IMR-90 (cell line): ENCODE measurements at regions not wholly inside any gene's neighbourhood (a gene's known extent, or its start where the extent isn't known, plus 50 kb on each side); places are given as distances from the start of the nearest gene placed in this dataset.

Experiments used
- ATAC-seq: fragments of 200-7000 bp; cut with Tn5 transposase; 2 replicates; pipeline ENCODE4 v1.9.1; 2020; ENCODE audit warnings: low read depth, mild to moderate bottlenecking, moderate library complexity
- BruUV-seq: library from RNA; stranded (reverse); fragments of 400-500 nt; replicated peaks from 2 replicates; lab custom pipeline; 2021; lab: Mats Ljungman, UMichigan
- CTCF ChIA-PET: fragments of 300-600 bp; formaldehyde crosslinking; extraction: SDS; loops from one replicate; lab custom pipeline; 2021; ENCODE audit warnings: antibody characterized with exemption; lab: Yijun Ruan, JAX
- POLR2A ChIA-PET: fragments of 300-600 bp; sonication (Branson Sonifier 250); formaldehyde crosslinking; loops from one replicate; lab custom pipeline; 2022; ENCODE audit warnings: antibody characterized with exemption; ENCODE audit not compliant: unreplicated experiment; lab: Charles Lee
- DNase-seq: peaks from one replicate; pipeline ENCODE4 v3.0.0; 2013
- H2AFZ ChIP-seq: replicated peaks from 2 replicates; pipeline ENCODE3; 2013; ENCODE audit warnings: low read length, mild to moderate bottlenecking; ENCODE audit not compliant: poor library complexity
- H2AK5ac ChIP-seq: 2 replicates; pipeline ENCODE4 v1.6.1; 2013; ENCODE audit warnings: low read depth, low read length, inconsistent platforms
- H2AK9ac ChIP-seq: replicated peaks from 2 replicates; pipeline ENCODE3; 2013; ENCODE audit warnings: mild to moderate bottlenecking, low read depth, low read length, moderate library complexity; ENCODE audit not compliant: poor library complexity
- H2BK120ac ChIP-seq: 2 replicates; pipeline ENCODE4 v1.6.1; 2013; ENCODE audit warnings: low read depth, low read length, inconsistent platforms
- H2BK15ac ChIP-seq: 3 replicates; pipeline ENCODE4 v1.6.1; 2013; ENCODE audit warnings: low read depth, low read length, inconsistent platforms
- H2BK20ac ChIP-seq: 2 replicates; pipeline ENCODE4 v1.6.1; 2013; ENCODE audit warnings: low read depth, mild to moderate bottlenecking, inconsistent platforms, low read length, moderate library complexity
- H2BK5ac ChIP-seq: 2 replicates; pipeline ENCODE4 v1.6.1; 2013; ENCODE audit warnings: mild to moderate bottlenecking, low read depth, low read length, inconsistent platforms; ENCODE audit not compliant: poor library complexity, severe bottlenecking
- H3K14ac ChIP-seq: replicated peaks from 2 replicates; pipeline ENCODE4 v1.6.1; 2013; ENCODE audit warnings: low read depth, low read length, inconsistent platforms
- H3K18ac ChIP-seq: 2 replicates; pipeline ENCODE4 v1.6.1; 2013; ENCODE audit warnings: low read depth, low read length, control low read depth
- H3K23ac ChIP-seq: 2 replicates; pipeline ENCODE4 v1.6.1; 2013; ENCODE audit warnings: low read depth, low read length, inconsistent platforms
- H3K27ac ChIP-seq: 2 replicates; pipeline ENCODE4 v1.5.1; 2013; ENCODE audit warnings: mild to moderate bottlenecking, control low read depth, low read length; ENCODE audit not compliant: insufficient read depth
- H3K27me3 ChIP-seq: 2 replicates; pipeline ENCODE4 v1.6.1; 2013; ENCODE audit warnings: low read length; ENCODE audit not compliant: control insufficient read depth, insufficient read depth
- H3K36me3 ChIP-seq: 2 replicates; pipeline ENCODE4 v1.6.1; 2013; ENCODE audit warnings: low read length, mixed read lengths; ENCODE audit not compliant: control insufficient read depth, insufficient read depth
- H3K4ac ChIP-seq: 2 replicates; pipeline ENCODE4 v1.6.1; 2013; ENCODE audit warnings: low read depth, low read length, inconsistent platforms
- H3K4me1 ChIP-seq: 2 replicates; pipeline ENCODE4 v1.6.1; 2013; ENCODE audit warnings: low read length, mixed read lengths; ENCODE audit not compliant: control insufficient read depth, insufficient read depth
- H3K4me2 ChIP-seq: 2 replicates; pipeline ENCODE4 v1.6.1; 2013; ENCODE audit warnings: low read depth, mild to moderate bottlenecking, control low read depth, low read length, moderate library complexity
- H3K4me3 ChIP-seq: 2 replicates; pipeline ENCODE4 v1.5.1; 2013; ENCODE audit warnings: low read depth, mild to moderate bottlenecking, control low read depth, low read length, moderate library complexity; ENCODE audit not compliant: insufficient read depth
- H3K56ac ChIP-seq: 2 replicates; pipeline ENCODE4 v1.6.1; 2013; ENCODE audit warnings: low read length, inconsistent platforms; ENCODE audit not compliant: insufficient read depth; ENCODE audit errors: extremely low read depth
- H3K79me1 ChIP-seq, 2 experiments: 2 replicates each; pipeline ENCODE4 v1.6.1; 2013; ENCODE audit warnings: low read length in 2 of 2, inconsistent platforms in 1 of 2, low read depth in 1 of 2
- H3K9ac ChIP-seq: 2 replicates; pipeline ENCODE4 v1.6.1; 2013; ENCODE audit warnings: low read depth, low read length, control low read depth
- H3K9me1 ChIP-seq: 2 replicates; pipeline ENCODE4 v1.6.1; 2013; ENCODE audit warnings: low read length, inconsistent platforms; ENCODE audit not compliant: insufficient read depth
- H3K9me3 ChIP-seq: 2 replicates; pipeline ENCODE4 v1.6.1; 2013; ENCODE audit warnings: low read length; ENCODE audit not compliant: control insufficient read depth, insufficient read depth
- H4K20me1 ChIP-seq: 2 replicates; pipeline ENCODE4 v1.6.1; 2013; ENCODE audit warnings: low read length, inconsistent platforms; ENCODE audit not compliant: insufficient read depth
- H4K5ac ChIP-seq: 2 replicates; pipeline ENCODE4 v1.6.1; 2013; ENCODE audit warnings: mild to moderate bottlenecking, low read depth, low read length, control low read depth
- H4K8ac ChIP-seq, 2 experiments: 2 replicates each; pipeline ENCODE4 v1.6.1; 2013; ENCODE audit warnings: low read depth in 2 of 2, low read length in 2 of 2, control low read depth in 1 of 2, inconsistent platforms in 1 of 2
- H4K91ac ChIP-seq: 2 replicates; pipeline ENCODE4 v1.6.1; 2013; ENCODE audit warnings: low read depth, low read length, inconsistent platforms; ENCODE audit not compliant: insufficient read depth
- BHLHE40 ChIP-seq: fragments of 150-350 bp; IDR thresholded peaks from 2 replicates; pipeline ENCODE4 v1.6.1; 2016; ENCODE audit warnings: mild to moderate bottlenecking, low read depth, low read length
- CEBPB ChIP-seq: IDR thresholded peaks from 2 replicates; pipeline ENCODE4 v1.6.1; 2012; ENCODE audit warnings: low read depth, low read length, improper control_type of control experiment
- CHD1 ChIP-seq: IDR thresholded peaks from 2 replicates; pipeline ENCODE4 v1.6.1; 2012; ENCODE audit warnings: low read depth, low read length, improper control_type of control experiment
- CTCF ChIP-seq: conservative IDR thresholded peaks from 2 replicates; pipeline ENCODE4 v1.5.1; 2012; ENCODE audit warnings: mild to moderate bottlenecking, low read depth, low read length, improper control_type of control experiment
- ELK1 ChIP-seq: fragments of 150-350 bp; IDR thresholded peaks from 2 replicates; pipeline ENCODE4 v1.6.1; 2016; ENCODE audit warnings: low read depth, mild to moderate bottlenecking, low read length, moderate library complexity, borderline replicate concordance
- FOS ChIP-seq: fragments of 150-350 bp; IDR thresholded peaks from 2 replicates; pipeline ENCODE4 v1.6.1; 2016; ENCODE audit warnings: low read depth, low read length
- MAFK ChIP-seq: IDR thresholded peaks from 2 replicates; pipeline ENCODE4 v1.6.1; 2012; ENCODE audit warnings: low read depth, low read length, improper control_type of control experiment
- MAZ ChIP-seq: IDR thresholded peaks from 2 replicates; pipeline ENCODE4 v1.6.1; 2012; ENCODE audit warnings: low read depth, mild to moderate bottlenecking, low read length, improper control_type of control experiment, moderate library complexity, borderline replicate concordance
- MXI1 ChIP-seq: IDR thresholded peaks from 2 replicates; pipeline ENCODE4 v1.6.1; 2012; ENCODE audit warnings: low read depth, mild to moderate bottlenecking, low read length, moderate library complexity, borderline replicate concordance
- NFE2L2 ChIP-seq: fragments of 150-350 bp; IDR thresholded peaks from 2 replicates; pipeline ENCODE4 v1.6.1; 2016; ENCODE audit warnings: low read depth, mild to moderate bottlenecking, low read length
- POLR2A ChIP-seq: IDR thresholded peaks from 2 replicates; pipeline ENCODE4 v1.6.1; 2012; ENCODE audit warnings: mild to moderate bottlenecking, low read depth, low read length
- RAD21 ChIP-seq: IDR thresholded peaks from 2 replicates; pipeline ENCODE4 v1.6.1; 2012; ENCODE audit warnings: low read length, improper control_type of control experiment
- RCOR1 ChIP-seq: IDR thresholded peaks from 2 replicates; pipeline ENCODE4 v1.6.1; 2012; ENCODE audit warnings: mild to moderate bottlenecking, low read length, improper control_type of control experiment; ENCODE audit not compliant: insufficient replicate concordance
- RFX5 ChIP-seq: IDR thresholded peaks from 2 replicates; pipeline ENCODE4 v1.8.0; 2012; ENCODE audit warnings: low read depth, mild to moderate bottlenecking, low read length, moderate library complexity
- SMC3 ChIP-seq: fragments of 150-350 bp; IDR thresholded peaks from 2 replicates; pipeline ENCODE4 v1.6.1; 2016; ENCODE audit warnings: low read depth, mild to moderate bottlenecking, antibody characterized with exemption, low read length, moderate library complexity
- WGBS, 2 experiments: methylation state at CpG; one replicate each; pipeline versions ENCODE4 v1.1.5 to v1.1.7; 2013; ENCODE audit warnings: missing lambda C conversion rate in 2 of 2; ENCODE audit not compliant: insufficient read length in 1 of 2; ENCODE audit errors: extremely low coverage in 2 of 2; 5-methylcytosine and 5-hydroxymethylcytosine counted together
- dilution Hi-C: fragments of 300-500 bp; cut with HindIII; formaldehyde crosslinking; loops from one replicate; pipeline ENCODE4 v1.14.3; 2018; ENCODE audit warnings: low sequenced_read_pairs; ENCODE audit not compliant: unreplicated experiment
- in situ Hi-C: fragments of 300-500 bp; cut with MboI; formaldehyde crosslinking; loops from 3 replicates; pipeline ENCODE4 v1.14.3; 2019; ENCODE audit warnings: low sequenced_read_pairs, inconsistent platforms, mixed read lengths
- intact Hi-C: fragments of 100-400 bp; cut with micrococcal nuclease; formaldehyde crosslinking; loops from 2 replicates; pipeline ENCODE4 v1.10.0; 2022
- TF ChIP-seq, protein P1 (sequence below): fragments of 150-350 bp; IDR thresholded peaks from 2 replicates; pipeline ENCODE4 v1.6.1; 2017; ENCODE audit warnings: mild to moderate bottlenecking, antibody characterized with exemption, low read length, low read depth

DNA sequence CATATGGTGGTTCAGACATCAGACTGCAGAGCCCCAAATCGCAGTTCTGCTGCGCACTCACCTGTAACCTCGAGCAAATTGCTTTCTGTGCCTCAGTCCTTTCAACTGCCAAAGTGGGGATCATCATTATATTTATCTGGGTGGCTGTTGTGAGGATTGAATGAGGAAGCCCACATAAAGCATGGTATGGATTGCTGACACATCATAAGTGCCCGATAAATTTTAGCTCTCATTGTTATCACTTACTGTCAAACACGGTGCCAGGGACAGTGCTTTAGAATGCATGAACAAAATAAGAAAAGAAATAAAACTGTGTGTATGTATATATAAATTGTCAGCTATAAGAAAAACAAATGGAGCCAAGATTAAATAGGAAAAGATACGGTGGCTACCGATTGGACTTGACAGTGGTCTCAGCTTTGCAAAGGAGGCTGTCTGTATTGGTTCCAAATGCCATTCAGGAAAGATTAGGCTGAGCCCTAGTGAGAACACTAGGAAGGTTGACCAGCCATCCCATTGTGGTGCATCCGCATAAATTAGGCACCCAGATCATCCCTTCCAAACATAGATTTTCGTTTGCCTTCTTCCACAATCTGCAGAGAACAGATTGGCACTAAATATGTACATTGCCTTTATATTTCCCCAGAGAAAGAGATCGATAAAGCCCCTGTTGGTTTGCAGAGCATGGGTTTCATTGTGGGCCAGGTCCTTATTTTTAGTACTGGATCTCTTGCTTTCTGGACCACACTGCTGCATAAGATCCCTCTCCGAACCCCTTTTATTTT lies 91.8 kb upstream of the KAZN start:
- Histone ChIP-seq H3K9me1 (no peaks in the 10 kb centered on the region), H3K4me2 (no peak overlapping the region), H2BK15ac (no peak overlapping the region), H2AFZ (no peak overlapping the region), H3K23ac (no peak overlapping the region), H4K20me1 (no peaks in the 10 kb centered on the region), H3K4me1 (peaks cover 5% of the 10 kb centered on the region; the same call in 1 of the 2 replicates), H3K18ac (no peak overlapping the region), H2BK5ac (no peak overlapping the region), H2BK20ac (no peak overlapping the region), H3K9me3 (no peaks in the 10 kb centered on the region), H3K79me1 (no peaks in the 10 kb centered on the region), H3K14ac (no peak overlapping the region), H3K4ac (no peak overlapping the region), H3K9ac (no peak overlapping the region), H2BK120ac (no peak overlapping the region), H3K4me3 (no peak overlapping the region), H4K8ac (no peak overlapping the region), H4K5ac (no peak overlapping the region), H3K27ac (no peak overlapping the region), H2AK9ac (no peak overlapping the region), H3K36me3 (no peaks in the 10 kb centered on the region), H2AK5ac (no peak overlapping the region), H3K27me3 (peaks cover 1% of the 10 kb centered on the region), H3K56ac (no peak overlapping the region), H4K91ac (no peak overlapping the region)
- no peak for ATAC-seq
- CTCF ChIA-PET: no interaction called here
- in situ Hi-C loops (no loop called here), dilution Hi-C loops (no loop called here), intact Hi-C loops (no loop called here)
- POLR2A ChIA-PET: no interaction called here
- WGBS, 2 experiments: 53% methylated on average over 2 of the region's 11 CpGs; no CpG with 5 or more reads in 1 of the 2 experiments
- no peak for DNase-seq
- TF ChIP-seq RFX5: no peak
- TF ChIP-seq POLR2A: no peak
- no peak for TF ChIP-seq FOS
- TF ChIP-seq ELK1: no peak
- TF ChIP-seq CEBPB: no peak
- TF ChIP-seq, protein P1, sequence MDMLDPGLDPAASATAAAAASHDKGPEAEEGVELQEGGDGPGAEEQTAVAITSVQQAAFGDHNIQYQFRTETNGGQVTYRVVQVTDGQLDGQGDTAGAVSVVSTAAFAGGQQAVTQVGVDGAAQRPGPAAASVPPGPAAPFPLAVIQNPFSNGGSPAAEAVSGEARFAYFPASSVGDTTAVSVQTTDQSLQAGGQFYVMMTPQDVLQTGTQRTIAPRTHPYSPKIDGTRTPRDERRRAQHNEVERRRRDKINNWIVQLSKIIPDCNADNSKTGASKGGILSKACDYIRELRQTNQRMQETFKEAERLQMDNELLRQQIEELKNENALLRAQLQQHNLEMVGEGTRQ: no peak
- no peak for TF ChIP-seq BHLHE40
- no peak for TF ChIP-seq MAFK
- TF ChIP-seq SMC3: no peak
- no peak for TF ChIP-seq RCOR1
- no peak for TF ChIP-seq MAZ
- no peak for TF ChIP-seq RAD21
- no peak for TF ChIP-seq NFE2L2
- TF ChIP-seq MXI1: no peak
- no peak for TF ChIP-seq CTCF
- no peak for TF ChIP-seq CHD1
- BruUV-seq: no TSS peak
